K562 (cell line): ENCODE measurements at regions not wholly inside any gene's neighbourhood (a gene's known extent, or its start where the extent isn't known, plus 50 kb on each side); places are given as distances from the start of the nearest gene placed in this dataset.

Experiments
- ATAC-seq: fragments of 200-7000 bp; cut with Tn5 transposase; 3 replicates; pipeline ENCODE4 v1.9.1; 2020; ENCODE audit warnings: moderate library complexity
- BruUV-seq: library from RNA; stranded (reverse); fragments of 400-500 nt; replicated peaks from 2 replicates; lab custom pipeline; 2021; lab: Mats Ljungman, UMichigan
- CTCF ChIA-PET: fragments of 300-600 bp; formaldehyde crosslinking; extraction: SDS; loops from one replicate; lab custom pipeline; 2021; ENCODE audit warnings: low intra/inter-chr PET ratio; lab: Yijun Ruan, JAX
- POLR2A ChIA-PET: fragments of 300-600, 350-650 bp; sonication (Branson Sonifier 250); formaldehyde crosslinking; extraction: SDS; loops from one replicate; lab custom pipeline; 2021; ENCODE audit warnings: antibody characterized with exemption, inconsistent platforms; lab: Yijun Ruan, JAX
- DNase-seq, 4 experiments: peaks; one replicate each; pipeline versions ENCODE4 v3.0.0 to v3.0.0-alpha.2; 2011 to 2018; ENCODE audit warnings: low spot score in 3 of 4, mixed read lengths in 3 of 4; ENCODE audit errors: extremely low read depth in 1 of 4
- FAIRE-seq: peaks from 2 replicates; lab custom pipeline; 2011; peaks lifted over from hg19 to GRCh38; lab: Jason Lieb, UNC
- H2AFZ ChIP-seq: 2 replicates; pipeline ENCODE4 v1.6.0; 2011; ENCODE audit warnings: low read depth, low read length, control low read depth, inconsistent platforms
- H3K27ac ChIP-seq: fragments of 200-600 bp; 3 replicates; pipeline ENCODE4 v1.8.0; 2011; ENCODE audit warnings: low read depth, mild to moderate bottlenecking, control low read depth, inconsistent platforms, low read length, moderate library complexity, mixed read lengths; ENCODE audit errors: extremely low read depth
- H3K27me3 ChIP-seq, 2 experiments: fragments of 300-600 bp in 1 of 2; 2 replicates in 1 of 2; 3 replicates in 1 of 2; pipeline versions ENCODE4 v1.6.0 to v1.8.0; 2011; ENCODE audit warnings: inconsistent platforms in 2 of 2, low read length in 2 of 2, mild to moderate bottlenecking in 1 of 2, mixed read lengths in 1 of 2, moderate library complexity in 1 of 2; ENCODE audit not compliant: control insufficient read depth in 2 of 2, insufficient read depth in 2 of 2
- H3K36me3 ChIP-seq: fragments of 300-600 bp; 3 replicates; pipeline ENCODE4 v1.8.0; 2011; ENCODE audit warnings: mild to moderate bottlenecking, low read length, inconsistent platforms; ENCODE audit not compliant: control insufficient read depth, insufficient read depth
- H3K4me1 ChIP-seq, 2 experiments: fragments of 200-600 bp in 1 of 2; replicated peaks in 1 of 2; 2 replicates in 1 of 2; 3 replicates in 1 of 2; pipeline versions ENCODE4 v1.5.1 to v1.8.0; 2011; ENCODE audit warnings: inconsistent platforms in 2 of 2, low read length in 2 of 2, mild to moderate bottlenecking in 1 of 2, mixed read lengths in 1 of 2, moderate library complexity in 1 of 2; ENCODE audit not compliant: control insufficient read depth in 2 of 2, insufficient read depth in 2 of 2
- H3K4me2 ChIP-seq: 2 replicates; pipeline ENCODE4 v1.6.1; 2011; ENCODE audit warnings: low read length, control low read depth, inconsistent platforms, mixed read lengths; ENCODE audit not compliant: insufficient read depth
- H3K4me3 ChIP-seq: fragments of 200-600 bp; sonication (generic), shearing (Covaris generic); 2 replicates; pipeline ENCODE4 v1.5.1; 2016; ENCODE audit warnings: control low read depth, inconsistent platforms
- H3K79me2 ChIP-seq: fragments of 200-600 bp; 3 replicates; pipeline ENCODE4 v1.8.0; 2011; ENCODE audit warnings: low read length, inconsistent platforms; ENCODE audit not compliant: control insufficient read depth, insufficient read depth
- H3K9ac ChIP-seq, 2 experiments: 2 replicates each; pipeline versions ENCODE4 v1.6.0 to v1.6.1; 2011; ENCODE audit warnings: low read depth in 2 of 2, low read length in 2 of 2, control low read depth in 1 of 2, inconsistent platforms in 1 of 2, mild to moderate bottlenecking in 1 of 2, mixed read lengths in 1 of 2; ENCODE audit not compliant: insufficient read depth in 1 of 2
- H3K9me1 ChIP-seq: one replicate; pipeline ENCODE4 v1.6.0; 2011; ENCODE audit warnings: inconsistent platforms, mild to moderate bottlenecking, low read length, moderate library complexity; ENCODE audit not compliant: control insufficient read depth, insufficient read depth
- H3K9me3 ChIP-seq: replicated peaks from 2 replicates; pipeline ENCODE4 v1.5.1; 2011; ENCODE audit warnings: low read depth, low read length, inconsistent platforms; ENCODE audit not compliant: control insufficient read depth, insufficient read depth
- H4K20me1 ChIP-seq: replicated peaks from 2 replicates; pipeline ENCODE4 v1.6.1; 2011; ENCODE audit warnings: low read length, inconsistent platforms, mixed read lengths; ENCODE audit not compliant: control insufficient read depth, insufficient read depth
- BCOR ChIP-seq: fragments of 450-650 bp; IDR thresholded peaks from 2 replicates; pipeline ENCODE4 v1.6.1; 2016
- CREB5 ChIP-seq: fragments of 250-450 bp; sonication (Bioruptor Pico); IDR thresholded peaks from 2 replicates; pipeline ENCODE4 v1.5.0; 2020; ENCODE audit warnings: mild to moderate bottlenecking
- NR2C2 ChIP-seq, 2 experiments: fragments of 200-800 bp in 1 of 2; sonication (Bioruptor generic) in 1 of 2; sonication (generic) in 1 of 2; formaldehyde crosslinking in 1 of 2; IDR thresholded peaks; 2 replicates each; pipeline versions ENCODE4 v1.6.1 to v1.8.0; 2016 to 2022; ENCODE audit warnings: mild to moderate bottlenecking in 1 of 2, missing compliant biosample characterization in 1 of 2, missing genetic modification characterization in 1 of 2, missing genetic modification reagents in 1 of 2
- NR4A1 ChIP-seq, 2 experiments: fragments of 250-450 bp in 1 of 2; fragments of 450-650 bp in 1 of 2; sonication (Bioruptor Pico) in 1 of 2; IDR thresholded peaks; 2 replicates each; pipeline versions ENCODE4 v1.4.0 to v1.6.1; 2016 to 2020; ENCODE audit warnings: mild to moderate bottlenecking in 2 of 2, missing compliant biosample characterization in 1 of 2, missing genetic modification characterization in 1 of 2, moderate library complexity in 1 of 2
- RBM14 ChIP-seq: fragments of 200-400 bp; formaldehyde crosslinking; IDR thresholded peaks from 2 replicates; pipeline ENCODE4 v1.6.1; 2018; ENCODE audit warnings: low read depth, mild to moderate bottlenecking, low read length, moderate library complexity, borderline replicate concordance; ENCODE audit not compliant: insufficient read depth
- SP1 ChIP-seq: sonication (generic); formaldehyde crosslinking; IDR thresholded peaks from 2 replicates; pipeline ENCODE4 v1.8.1; 2022; ENCODE audit warnings: mild to moderate bottlenecking, missing genetic modification reagents
- ZBTB8A ChIP-seq: fragments of 450-650 bp; IDR thresholded peaks from 2 replicates; pipeline ENCODE4 v1.6.1; 2018; ENCODE audit warnings: mild to moderate bottlenecking, moderate library complexity; ENCODE audit not compliant: partially characterized antibody
- ZFP1 ChIP-seq: fragments of 450-650 bp; formaldehyde crosslinking; IDR thresholded peaks from 2 replicates; pipeline ENCODE4 v1.4.0; 2020; ENCODE audit warnings: mild to moderate bottlenecking, mixed read lengths
- ZNF133 ChIP-seq: fragments of 250-450 bp; sonication (Bioruptor Pico); IDR thresholded peaks from 2 replicates; pipeline ENCODE4 v1.4.0; 2020; ENCODE audit warnings: mild to moderate bottlenecking
- ZNF347 ChIP-seq: fragments of 450-650 bp; formaldehyde crosslinking; IDR thresholded peaks from 2 replicates; pipeline ENCODE4 v1.4.0; 2020; ENCODE audit warnings: low read depth, mild to moderate bottlenecking, moderate library complexity
- ZNF766 ChIP-seq: fragments of 200-800 bp; sonication (Bioruptor generic); conservative IDR thresholded peaks from 2 replicates; pipeline ENCODE4 v1.6.1; 2016; ENCODE audit warnings: missing genetic modification characterization, missing compliant biosample characterization
- WGBS: fragments of 100-300 bp; shearing (Covaris generic); methylation state at CpG from one replicate; pipeline ENCODE4 v1.1.6; 2016; ENCODE audit warnings: low coverage, mixed read lengths; ENCODE audit not compliant: insufficient coverage; ENCODE audit errors: missing lambda C conversion rate; 5-methylcytosine and 5-hydroxymethylcytosine counted together
- in situ Hi-C: fragments of 300-500 bp; cut with MboI; formaldehyde crosslinking; loops from 4 replicates; pipeline ENCODE4 v1.15.0; 2018; ENCODE audit warnings: inconsistent platforms, mixed read lengths
- intact Hi-C: fragments of 100-400 bp; cut with micrococcal nuclease; formaldehyde crosslinking; loops from 2 replicates; pipeline ENCODE4 v1.14.2; 2022
- TF ChIP-seq, protein P1 (sequence below), 2 experiments: fragments of 450-650 bp; IDR thresholded peaks; 2 replicates each; pipeline ENCODE4 v1.6.1; 2018; ENCODE audit warnings: mild to moderate bottlenecking in 2 of 2, low read depth in 1 of 2; ENCODE audit not compliant: partially characterized antibody in 2 of 2
- TF ChIP-seq, protein P2 (sequence below): fragments of 250-450 bp; sonication (Bioruptor Pico); IDR thresholded peaks from 2 replicates; pipeline ENCODE4 v1.4.0; 2020; ENCODE audit warnings: borderline replicate concordance

DNA sequence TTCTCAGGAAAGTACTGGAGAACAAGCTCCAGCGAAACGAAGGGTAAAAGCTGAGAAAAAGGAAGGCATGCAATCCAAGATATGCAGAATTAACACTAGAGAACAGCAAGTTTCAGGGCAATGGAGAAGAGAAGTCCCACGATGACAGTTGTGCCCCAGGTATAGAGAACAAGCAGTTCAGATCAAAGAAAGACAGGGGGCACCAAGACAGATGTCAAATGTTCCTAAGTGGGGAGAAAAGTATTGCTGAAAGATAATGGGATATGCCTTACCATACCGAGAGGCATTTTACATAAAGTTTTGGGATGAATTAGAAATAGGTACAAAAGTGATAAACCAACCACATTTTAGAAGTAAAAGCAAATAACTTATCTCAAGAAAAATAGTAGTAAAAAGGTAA is 79.1 kb upstream of the UBE2E3 start:
- CTCF ChIA-PET = no interaction called here
- no peak for TF ChIP-seq RBM14
- TF ChIP-seq ZNF347 (CRISPR knock-in tag) = no peak
- TF ChIP-seq SP1 (CRISPR knock-in tag) = no peak
- no peak for TF ChIP-seq ZBTB8A
- TF ChIP-seq, protein P1, sequence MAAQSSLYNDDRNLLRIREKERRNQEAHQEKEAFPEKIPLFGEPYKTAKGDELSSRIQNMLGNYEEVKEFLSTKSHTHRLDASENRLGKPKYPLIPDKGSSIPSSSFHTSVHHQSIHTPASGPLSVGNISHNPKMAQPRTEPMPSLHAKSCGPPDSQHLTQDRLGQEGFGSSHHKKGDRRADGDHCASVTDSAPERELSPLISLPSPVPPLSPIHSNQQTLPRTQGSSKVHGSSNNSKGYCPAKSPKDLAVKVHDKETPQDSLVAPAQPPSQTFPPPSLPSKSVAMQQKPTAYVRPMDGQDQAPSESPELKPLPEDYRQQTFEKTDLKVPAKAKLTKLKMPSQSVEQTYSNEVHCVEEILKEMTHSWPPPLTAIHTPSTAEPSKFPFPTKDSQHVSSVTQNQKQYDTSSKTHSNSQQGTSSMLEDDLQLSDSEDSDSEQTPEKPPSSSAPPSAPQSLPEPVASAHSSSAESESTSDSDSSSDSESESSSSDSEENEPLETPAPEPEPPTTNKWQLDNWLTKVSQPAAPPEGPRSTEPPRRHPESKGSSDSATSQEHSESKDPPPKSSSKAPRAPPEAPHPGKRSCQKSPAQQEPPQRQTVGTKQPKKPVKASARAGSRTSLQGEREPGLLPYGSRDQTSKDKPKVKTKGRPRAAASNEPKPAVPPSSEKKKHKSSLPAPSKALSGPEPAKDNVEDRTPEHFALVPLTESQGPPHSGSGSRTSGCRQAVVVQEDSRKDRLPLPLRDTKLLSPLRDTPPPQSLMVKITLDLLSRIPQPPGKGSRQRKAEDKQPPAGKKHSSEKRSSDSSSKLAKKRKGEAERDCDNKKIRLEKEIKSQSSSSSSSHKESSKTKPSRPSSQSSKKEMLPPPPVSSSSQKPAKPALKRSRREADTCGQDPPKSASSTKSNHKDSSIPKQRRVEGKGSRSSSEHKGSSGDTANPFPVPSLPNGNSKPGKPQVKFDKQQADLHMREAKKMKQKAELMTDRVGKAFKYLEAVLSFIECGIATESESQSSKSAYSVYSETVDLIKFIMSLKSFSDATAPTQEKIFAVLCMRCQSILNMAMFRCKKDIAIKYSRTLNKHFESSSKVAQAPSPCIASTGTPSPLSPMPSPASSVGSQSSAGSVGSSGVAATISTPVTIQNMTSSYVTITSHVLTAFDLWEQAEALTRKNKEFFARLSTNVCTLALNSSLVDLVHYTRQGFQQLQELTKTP (IDR thresholded peaks at IDR 0.05; ENCODE audit: low read depth in 1 of 2, partially characterized antibody in 2 of 2) = no peak
- TF ChIP-seq ZNF133 (CRISPR knock-in tag) = no peak
- TF ChIP-seq CREB5 (CRISPR knock-in tag) = no peak
- no peak for TF ChIP-seq NR4A1 (CRISPR knock-in tag; IDR thresholded peaks at IDR 0.05)
- TF ChIP-seq NR4A1 (tag; IDR thresholded peaks at IDR 0.05) = no peak
- TF ChIP-seq NR2C2 (CRISPR knock-in tag; IDR thresholded peaks at IDR 0.05) = no peak
- no peak for TF ChIP-seq NR2C2 (tag; IDR thresholded peaks at IDR 0.05)
- TF ChIP-seq ZFP1 (CRISPR knock-in tag) = no peak
- no peak for TF ChIP-seq ZNF766
- no peak for TF ChIP-seq BCOR
- TF ChIP-seq, protein P2, sequence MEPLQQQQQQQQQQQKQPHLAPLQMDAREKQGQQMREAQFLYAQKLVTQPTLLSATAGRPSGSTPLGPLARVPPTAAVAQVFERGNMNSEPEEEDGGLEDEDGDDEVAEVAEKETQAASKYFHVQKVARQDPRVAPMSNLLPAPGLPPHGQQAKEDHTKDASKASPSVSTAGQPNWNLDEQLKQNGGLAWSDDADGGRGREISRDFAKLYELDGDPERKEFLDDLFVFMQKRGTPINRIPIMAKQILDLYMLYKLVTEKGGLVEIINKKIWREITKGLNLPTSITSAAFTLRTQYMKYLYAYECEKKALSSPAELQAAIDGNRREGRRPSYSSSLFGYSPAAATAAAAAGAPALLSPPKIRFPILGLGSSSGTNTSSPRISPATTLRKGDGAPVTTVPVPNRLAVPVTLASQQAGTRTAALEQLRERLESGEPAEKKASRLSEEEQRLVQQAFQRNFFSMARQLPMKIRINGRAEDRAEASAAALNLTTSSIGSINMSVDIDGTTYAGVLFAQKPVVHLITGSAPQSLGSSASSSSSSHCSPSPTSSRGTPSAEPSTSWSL = no peak

More for the DNA sequence above, 79.1 kb upstream of the UBE2E3 start:
- Histone ChIP-seq H2AFZ (no peak overlapping the region), H3K79me2 (no peaks in the 10 kb centered on the region), H3K27ac (no peak overlapping the region), H3K9me1 (no peaks in the 10 kb centered on the region), H4K20me1 (no peaks in the 10 kb centered on the region), H3K4me3 (no peak overlapping the region), H3K36me3 (no peaks in the 10 kb centered on the region), H3K4me1 (no peaks in the 10 kb centered on the region), H3K9me3 (no peaks in the 10 kb centered on the region), H3K9ac (no peak overlapping the region), H3K4me2 (no peak overlapping the region), H3K27me3 (no peaks in the 10 kb centered on the region)
- intact Hi-C loops (no loop called here), in situ Hi-C loops (no loop called here)
- BruUV-seq = no TSS peak
- no peak for FAIRE-seq
- POLR2A ChIA-PET = no interaction called here
- WGBS = 5% methylated on average over 4 of the region's 4 CpGs
- no peak for DNase-seq
- ATAC-seq = no peak
